ENCODE measurements at regions not wholly inside any gene's neighbourhood (a gene's known extent, or its start where the extent isn't known, plus 50 kb on each side); places are given as distances from the start of the nearest gene placed in this dataset.

DNA sequence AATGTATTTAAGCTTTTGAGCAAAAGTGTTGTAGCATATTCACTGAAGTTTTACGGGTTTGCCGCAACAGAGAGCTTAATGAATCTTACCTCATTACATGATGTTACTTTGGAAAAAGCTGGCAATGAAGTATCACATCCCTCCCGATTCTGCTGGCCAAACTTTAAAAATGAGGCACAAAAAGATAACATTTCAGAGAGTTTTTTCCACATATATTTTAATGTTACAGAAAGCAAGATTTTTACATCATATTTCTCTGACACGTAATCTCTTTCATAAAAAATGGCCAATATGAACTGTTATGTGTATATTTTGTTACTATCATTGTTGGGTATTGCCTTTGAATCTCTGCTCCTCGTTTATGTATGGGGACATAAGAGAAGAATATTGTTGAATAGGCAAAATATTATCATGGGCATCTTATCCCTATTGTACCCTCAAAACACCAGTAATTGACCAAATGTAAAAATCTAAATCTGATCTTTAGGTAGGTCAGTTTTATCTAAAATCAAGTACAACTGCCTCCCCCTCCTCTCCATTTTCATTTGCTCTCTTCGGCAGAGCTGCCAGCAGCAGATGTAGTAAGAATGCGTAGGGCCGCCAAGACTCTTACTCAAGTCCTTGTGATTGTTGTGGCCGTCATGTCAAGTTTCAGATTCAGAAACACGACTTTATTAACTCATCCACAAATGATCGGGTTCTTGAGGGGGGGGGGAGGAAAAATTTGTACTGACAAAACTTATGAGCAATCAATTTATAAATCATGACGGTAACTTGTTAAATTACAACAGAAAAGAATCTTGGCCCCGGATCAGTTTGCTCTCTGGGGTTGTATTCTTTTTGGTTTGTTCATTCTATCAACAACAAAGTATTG, 106.7 kb upstream of the THRB start (continued):
- TF ChIP-seq SPI1 (IDR thresholded peaks at IDR 0.05; ENCODE audit: borderline replicate concordance, insufficient read depth, low read depth, low read length) (no peak), MEF2A (IDR thresholded peaks at IDR 0.05; ENCODE audit: insufficient read depth, low read depth, low read length) (no peak), NFIC (IDR thresholded peaks at IDR 0.05; ENCODE audit: low read depth, low read length) (no peak), NR2C2 (IDR thresholded peaks at IDR 0.05; ENCODE audit: borderline replicate concordance, control insufficient read depth, insufficient read length, low read depth) (no peak), MXI1 (IDR thresholded peaks at IDR 0.05; ENCODE audit: low read depth, low read length) (no peak), BMI1 (IDR thresholded peaks at IDR 0.05; ENCODE audit: borderline replicate concordance) (no peak), SMC3 (IDR thresholded peaks at IDR 0.05; ENCODE audit: borderline replicate concordance, low read length) (no peak)

- H3K9me3 ChIP-seq (replicated peaks; ENCODE audit: control insufficient read depth, insufficient read depth, low read length): no peaks in the 10 kb centered on the region
- ATAC-seq (no peak), DNase-seq (ENCODE audit: low read depth, low spot score) (no peak), FAIRE-seq (no peak)
- no peak overlapping the region for H2AFZ ChIP-seq (ENCODE audit: control insufficient read depth, low read depth, low read length)
- ChIA-PET POLR2A (no interaction called here), RAD21 (ENCODE audit: unreplicated experiment) (no interaction called here), SMC1A (ENCODE audit: uncharacterized antibody, unreplicated experiment) (interaction anchor here (0.8 kb wide), 1 partner anchor 15 kb away, joined by 3 read pairs; no protein-coding TSS in a partner anchor), CTCF (no interaction called here)
- H3K4me3 ChIP-seq: no peak overlapping the region
- no peaks in the 10 kb centered on the region for H4K20me1 ChIP-seq (ENCODE audit: control insufficient read depth, insufficient read depth)
- in situ Hi-C loops (cut with MboI) (no loop called here), intact Hi-C loops (cut with micrococcal nuclease; ENCODE audit: unreplicated experiment) (no loop called here)
- H3K27me3 ChIP-seq (replicated peaks in 1 of 2; ENCODE audit: control insufficient read depth in 2 of 2, insufficient read depth in 2 of 2, low read length in 1 of 2): no peaks in the 10 kb centered on the region
- H3K4me1 ChIP-seq (ENCODE audit: control insufficient read depth, insufficient read depth, low read length): no peaks in the 10 kb centered on the region
- no peaks in the 10 kb centered on the region for H3K79me2 ChIP-seq (ENCODE audit: control insufficient read depth, insufficient read depth, low read length)
- BruUV-seq (replicated peaks): no TSS peak
- no peak overlapping the region for H3K9ac ChIP-seq (ENCODE audit: control insufficient read depth, insufficient read depth, low read length)
- TF ChIP-seq EED (IDR thresholded peaks at IDR 0.05; ENCODE audit: low read depth): no peak
- 6% methylated on average over 1 of the region's 1 CpG for WGBS (ENCODE audit: insufficient coverage, insufficient replicate concordance, low lambda C conversion rate, missing lambda C conversion rate)
- no peak overlapping the region for H3K4me2 ChIP-seq (ENCODE audit: control insufficient read depth, insufficient read depth)
- no peak overlapping the region for H3K27ac ChIP-seq (ENCODE audit: control insufficient read depth, insufficient read depth)
- H3K36me3 ChIP-seq (ENCODE audit: control insufficient read depth in 2 of 2, insufficient read depth in 2 of 2, low read length in 1 of 2): no peaks in the 10 kb centered on the region
Measured at GRCh38 chr3:24604215-24604614, 109.6 kb upstream of the THRB start.

All from GM12878 (cell line).